H1 (cell line): ENCODE measurements at regions not wholly inside any gene's neighbourhood (a gene's known extent, or its start where the extent isn't known, plus 50 kb on each side); places are given as distances from the start of the nearest gene placed in this dataset.

Experiments
- ASH2L ChIP-seq: fragments of 200-600, 300-600 bp; sonication (generic); IDR thresholded peaks from one replicate; pipeline ENCODE4 v1.7.1; 2017; ENCODE audit warnings: low read length
- CHD1 ChIP-seq: IDR thresholded peaks from 2 replicates; pipeline ENCODE4 v1.6.1; 2012; ENCODE audit warnings: low read depth, low read length, improper control_type of control experiment
- TF ChIP-seq, protein P1 (sequence below): fragments of 300-600 bp; sonication (generic); IDR thresholded peaks from 2 replicates; pipeline ENCODE4 v1.7.1; 2012; ENCODE audit warnings: low read length, moderate library complexity, mild to moderate bottlenecking, inconsistent platforms; ENCODE audit not compliant: insufficient replicate concordance

DNA sequence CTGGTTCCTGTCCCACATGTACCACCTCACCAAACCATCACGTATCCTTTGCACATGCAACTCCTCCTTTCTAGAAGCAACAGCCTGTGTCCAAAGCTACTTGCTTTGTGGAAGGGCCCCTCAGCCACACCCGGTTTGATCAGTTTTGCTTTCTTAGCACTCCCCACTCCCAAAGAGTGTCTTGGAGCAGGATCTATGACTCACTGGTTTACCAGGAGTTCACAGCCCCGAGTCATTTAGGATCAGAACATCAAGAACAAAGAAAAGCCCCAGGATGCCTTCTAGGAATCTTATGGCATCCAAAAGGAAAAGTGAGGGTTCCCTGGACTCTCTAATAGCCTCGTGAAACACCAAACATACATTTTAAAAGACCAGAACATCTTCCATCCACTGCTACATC is 50.7 kb upstream of the IGF1R start (continued):
- TF ChIP-seq, protein P1, sequence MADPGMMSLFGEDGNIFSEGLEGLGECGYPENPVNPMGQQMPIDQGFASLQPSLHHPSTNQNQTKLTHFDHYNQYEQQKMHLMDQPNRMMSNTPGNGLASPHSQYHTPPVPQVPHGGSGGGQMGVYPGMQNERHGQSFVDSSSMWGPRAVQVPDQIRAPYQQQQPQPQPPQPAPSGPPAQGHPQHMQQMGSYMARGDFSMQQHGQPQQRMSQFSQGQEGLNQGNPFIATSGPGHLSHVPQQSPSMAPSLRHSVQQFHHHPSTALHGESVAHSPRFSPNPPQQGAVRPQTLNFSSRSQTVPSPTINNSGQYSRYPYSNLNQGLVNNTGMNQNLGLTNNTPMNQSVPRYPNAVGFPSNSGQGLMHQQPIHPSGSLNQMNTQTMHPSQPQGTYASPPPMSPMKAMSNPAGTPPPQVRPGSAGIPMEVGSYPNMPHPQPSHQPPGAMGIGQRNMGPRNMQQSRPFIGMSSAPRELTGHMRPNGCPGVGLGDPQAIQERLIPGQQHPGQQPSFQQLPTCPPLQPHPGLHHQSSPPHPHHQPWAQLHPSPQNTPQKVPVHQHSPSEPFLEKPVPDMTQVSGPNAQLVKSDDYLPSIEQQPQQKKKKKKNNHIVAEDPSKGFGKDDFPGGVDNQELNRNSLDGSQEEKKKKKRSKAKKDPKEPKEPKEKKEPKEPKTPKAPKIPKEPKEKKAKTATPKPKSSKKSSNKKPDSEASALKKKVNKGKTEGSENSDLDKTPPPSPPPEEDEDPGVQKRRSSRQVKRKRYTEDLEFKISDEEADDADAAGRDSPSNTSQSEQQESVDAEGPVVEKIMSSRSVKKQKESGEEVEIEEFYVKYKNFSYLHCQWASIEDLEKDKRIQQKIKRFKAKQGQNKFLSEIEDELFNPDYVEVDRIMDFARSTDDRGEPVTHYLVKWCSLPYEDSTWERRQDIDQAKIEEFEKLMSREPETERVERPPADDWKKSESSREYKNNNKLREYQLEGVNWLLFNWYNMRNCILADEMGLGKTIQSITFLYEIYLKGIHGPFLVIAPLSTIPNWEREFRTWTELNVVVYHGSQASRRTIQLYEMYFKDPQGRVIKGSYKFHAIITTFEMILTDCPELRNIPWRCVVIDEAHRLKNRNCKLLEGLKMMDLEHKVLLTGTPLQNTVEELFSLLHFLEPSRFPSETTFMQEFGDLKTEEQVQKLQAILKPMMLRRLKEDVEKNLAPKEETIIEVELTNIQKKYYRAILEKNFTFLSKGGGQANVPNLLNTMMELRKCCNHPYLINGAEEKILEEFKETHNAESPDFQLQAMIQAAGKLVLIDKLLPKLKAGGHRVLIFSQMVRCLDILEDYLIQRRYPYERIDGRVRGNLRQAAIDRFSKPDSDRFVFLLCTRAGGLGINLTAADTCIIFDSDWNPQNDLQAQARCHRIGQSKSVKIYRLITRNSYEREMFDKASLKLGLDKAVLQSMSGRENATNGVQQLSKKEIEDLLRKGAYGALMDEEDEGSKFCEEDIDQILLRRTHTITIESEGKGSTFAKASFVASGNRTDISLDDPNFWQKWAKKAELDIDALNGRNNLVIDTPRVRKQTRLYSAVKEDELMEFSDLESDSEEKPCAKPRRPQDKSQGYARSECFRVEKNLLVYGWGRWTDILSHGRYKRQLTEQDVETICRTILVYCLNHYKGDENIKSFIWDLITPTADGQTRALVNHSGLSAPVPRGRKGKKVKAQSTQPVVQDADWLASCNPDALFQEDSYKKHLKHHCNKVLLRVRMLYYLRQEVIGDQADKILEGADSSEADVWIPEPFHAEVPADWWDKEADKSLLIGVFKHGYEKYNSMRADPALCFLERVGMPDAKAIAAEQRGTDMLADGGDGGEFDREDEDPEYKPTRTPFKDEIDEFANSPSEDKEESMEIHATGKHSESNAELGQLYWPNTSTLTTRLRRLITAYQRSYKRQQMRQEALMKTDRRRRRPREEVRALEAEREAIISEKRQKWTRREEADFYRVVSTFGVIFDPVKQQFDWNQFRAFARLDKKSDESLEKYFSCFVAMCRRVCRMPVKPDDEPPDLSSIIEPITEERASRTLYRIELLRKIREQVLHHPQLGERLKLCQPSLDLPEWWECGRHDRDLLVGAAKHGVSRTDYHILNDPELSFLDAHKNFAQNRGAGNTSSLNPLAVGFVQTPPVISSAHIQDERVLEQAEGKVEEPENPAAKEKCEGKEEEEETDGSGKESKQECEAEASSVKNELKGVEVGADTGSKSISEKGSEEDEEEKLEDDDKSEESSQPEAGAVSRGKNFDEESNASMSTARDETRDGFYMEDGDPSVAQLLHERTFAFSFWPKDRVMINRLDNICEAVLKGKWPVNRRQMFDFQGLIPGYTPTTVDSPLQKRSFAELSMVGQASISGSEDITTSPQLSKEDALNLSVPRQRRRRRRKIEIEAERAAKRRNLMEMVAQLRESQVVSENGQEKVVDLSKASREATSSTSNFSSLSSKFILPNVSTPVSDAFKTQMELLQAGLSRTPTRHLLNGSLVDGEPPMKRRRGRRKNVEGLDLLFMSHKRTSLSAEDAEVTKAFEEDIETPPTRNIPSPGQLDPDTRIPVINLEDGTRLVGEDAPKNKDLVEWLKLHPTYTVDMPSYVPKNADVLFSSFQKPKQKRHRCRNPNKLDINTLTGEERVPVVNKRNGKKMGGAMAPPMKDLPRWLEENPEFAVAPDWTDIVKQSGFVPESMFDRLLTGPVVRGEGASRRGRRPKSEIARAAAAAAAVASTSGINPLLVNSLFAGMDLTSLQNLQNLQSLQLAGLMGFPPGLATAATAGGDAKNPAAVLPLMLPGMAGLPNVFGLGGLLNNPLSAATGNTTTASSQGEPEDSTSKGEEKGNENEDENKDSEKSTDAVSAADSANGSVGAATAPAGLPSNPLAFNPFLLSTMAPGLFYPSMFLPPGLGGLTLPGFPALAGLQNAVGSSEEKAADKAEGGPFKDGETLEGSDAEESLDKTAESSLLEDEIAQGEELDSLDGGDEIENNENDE, result no peak
- TF ChIP-seq CHD1, result no peak
- TF ChIP-seq ASH2L, result no peak
